ENCODE measurements at regions not wholly inside any gene's neighbourhood (a gene's known extent, or its start where the extent isn't known, plus 50 kb on each side); places are given as distances from the start of the nearest gene placed in this dataset.
"Not testable (repeated sequence)": the region's sequence is repeated elsewhere in the genome, so short reads cannot be mapped to it uniquely, and the experiment has no call there.

DNA sequence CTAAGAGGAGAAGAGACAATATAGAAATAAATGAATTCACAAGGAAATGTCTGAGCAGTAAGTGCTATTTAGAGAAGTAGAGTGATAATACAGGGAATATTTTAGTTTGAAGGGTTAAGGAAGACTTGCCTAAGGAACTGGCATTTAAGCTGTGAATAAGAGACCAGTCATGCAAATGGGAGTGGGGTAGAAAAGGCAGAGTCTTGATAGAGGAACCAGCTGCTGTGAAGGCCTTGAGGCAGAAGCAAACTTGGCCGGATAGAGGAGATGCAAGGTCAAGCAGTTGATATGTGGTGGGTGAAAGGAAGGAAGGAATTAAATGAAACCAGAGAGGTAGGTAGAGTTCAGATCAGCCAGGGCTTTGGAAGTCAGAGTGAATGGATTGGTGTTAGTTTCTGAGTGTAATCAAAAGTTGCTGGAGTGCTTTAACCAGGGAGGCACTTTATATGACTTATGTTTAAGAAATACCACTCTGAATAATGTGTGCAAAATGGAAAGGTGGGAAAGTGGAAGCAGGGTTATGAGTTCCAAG lies 198.4 kb upstream of the SESN3 start:
- DNase-seq, result no peak

DNA sequence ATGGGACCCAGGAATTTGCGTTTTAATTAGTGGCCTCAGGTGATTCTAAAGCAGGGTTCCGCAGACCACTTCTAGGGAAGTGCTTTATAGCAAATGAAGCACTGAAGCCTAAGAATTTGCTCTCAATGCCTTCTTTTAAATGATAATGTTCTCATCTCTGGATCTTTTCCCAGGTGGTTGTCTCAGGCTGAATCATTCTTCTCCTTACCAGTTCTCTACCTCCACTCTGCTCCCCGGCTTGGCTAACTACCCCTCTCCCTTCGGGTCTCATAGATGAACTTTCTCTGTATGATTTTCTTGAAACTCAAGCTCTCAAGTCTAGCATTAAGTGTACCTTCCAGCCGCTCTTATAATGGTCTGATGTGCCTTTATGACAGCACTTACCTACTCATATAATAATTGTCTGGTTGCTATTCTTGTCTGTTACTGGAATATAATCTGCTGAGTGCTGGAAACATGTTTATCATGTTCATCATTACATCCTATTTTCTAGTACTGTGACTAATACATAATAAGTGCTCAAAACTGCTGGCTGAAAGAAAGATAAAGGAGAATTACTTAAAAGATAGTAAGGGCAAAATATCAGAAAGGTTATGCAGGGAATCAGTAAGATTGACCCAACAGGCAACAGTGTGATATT lies 195.9 kb upstream of the SESN3 start:
- no peak for DNase-seq

- no peak for DNase-seq
Measured at GRCh38 chr11:95419915-95420314, 188.9 kb upstream of the SESN3 start.

DNA sequence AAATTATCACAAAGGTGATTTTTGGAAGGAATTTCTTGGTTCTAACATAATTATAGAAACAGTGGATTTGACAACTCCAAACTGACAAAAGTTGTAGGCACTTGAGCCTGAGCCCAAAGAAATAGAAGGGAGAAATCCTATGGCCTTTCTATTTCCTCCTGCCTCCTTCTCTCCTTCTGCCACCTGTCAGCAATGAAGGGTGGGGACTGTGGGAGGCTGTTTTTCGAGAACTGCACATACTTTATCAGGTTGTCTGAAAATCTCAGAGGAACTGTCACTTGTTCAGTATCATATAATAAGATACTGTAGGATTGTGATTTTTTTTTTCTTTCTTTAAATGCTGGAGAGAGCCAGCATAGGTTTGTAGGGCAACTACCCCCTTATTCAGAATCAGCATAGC lies 187.9 kb upstream of the SESN3 start:
- DNase-seq, result no peak

DNA sequence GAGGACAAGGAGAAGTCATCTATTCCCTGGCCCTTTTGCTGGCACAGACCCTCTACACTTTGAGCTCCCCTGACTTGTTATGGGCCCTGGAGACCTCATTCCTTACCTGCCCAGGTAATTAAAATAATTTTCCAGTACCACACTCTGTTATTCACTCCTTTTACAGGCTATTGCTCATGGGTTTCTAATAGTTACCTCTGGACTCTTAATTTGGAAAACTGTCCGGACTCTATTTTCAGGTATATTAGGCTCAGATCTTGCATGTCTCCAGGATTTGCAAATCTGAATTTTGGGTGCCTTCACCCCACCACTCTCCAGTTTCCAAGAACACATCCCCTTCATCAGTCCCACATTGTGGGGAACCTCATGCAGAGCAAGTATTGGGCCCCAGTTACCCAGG lies 186.8 kb upstream of the SESN3 start:
- DNase-seq, result no peak

- no peak for DNase-seq
Measured at GRCh38 chr11:95415837-95416304, 184.9 kb upstream of the SESN3 start.

DNA sequence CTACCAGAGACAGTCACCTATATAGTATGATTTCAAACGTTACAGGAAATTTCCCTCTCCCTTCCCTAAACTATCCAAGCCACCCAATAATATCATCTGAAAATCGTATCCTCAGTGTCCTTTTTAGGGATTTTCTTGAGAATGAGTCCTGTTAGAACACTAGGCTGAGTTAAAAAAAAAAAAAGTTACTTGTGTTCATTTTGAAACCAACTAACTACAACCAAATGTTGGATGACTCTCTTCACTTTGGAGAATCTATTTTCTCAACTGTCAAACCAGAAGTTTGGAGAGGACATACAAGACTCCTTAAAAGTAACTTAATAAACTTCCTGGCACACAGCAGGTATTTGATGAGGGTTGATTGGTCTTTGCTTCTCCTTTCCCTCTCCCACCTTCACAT lies 183.2 kb upstream of the SESN3 start:
- DNase-seq, result no peak

GRCh38 chr11:95413761-95414160 lies 182.8 kb upstream of the SESN3 start:
- DNase-seq, result no peak

- DNase-seq, result no peak
Measured at GRCh38 chr11:95413021-95413420, 182.0 kb upstream of the SESN3 start.

DNA sequence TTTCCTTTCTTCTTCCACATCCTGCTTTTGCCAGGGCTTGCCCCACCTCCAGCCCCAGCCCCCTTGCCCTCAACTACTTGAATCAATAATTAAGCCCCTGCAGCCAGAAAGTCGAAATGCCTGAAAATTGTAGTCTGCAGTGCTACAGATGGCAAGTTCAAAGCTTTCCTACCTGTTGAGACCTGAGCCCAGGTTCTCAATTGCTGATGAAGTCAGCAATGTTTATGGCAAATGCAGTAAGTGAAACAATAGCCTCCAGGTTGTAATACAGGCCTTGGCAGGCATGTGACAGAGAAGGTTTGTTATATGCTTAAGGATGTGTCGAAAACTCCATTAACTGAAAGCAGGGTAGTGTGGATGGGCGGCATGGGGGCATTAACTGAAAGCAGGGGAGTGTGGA lies 181.1 kb upstream of the SESN3 start:
- no peak for DNase-seq

DNA sequence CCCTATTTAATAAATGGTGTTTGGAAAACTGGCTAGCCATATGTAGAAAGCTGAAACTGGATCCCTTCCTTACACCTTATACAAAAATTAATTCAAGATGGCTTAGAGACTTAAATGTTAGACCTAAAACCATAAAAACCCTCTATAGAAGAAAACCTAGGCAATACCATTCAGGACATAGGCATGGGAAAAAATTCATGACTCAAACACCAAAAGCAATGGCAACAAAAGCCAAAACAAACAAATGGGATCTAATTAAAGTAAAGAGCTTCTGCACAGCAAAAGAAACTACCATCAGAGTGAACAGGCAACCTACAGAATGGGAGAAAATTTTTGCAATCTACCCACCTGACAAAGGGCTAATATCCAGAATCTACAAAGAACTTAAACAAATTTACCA lies 179.7 kb upstream of the SESN3 start:
- DNase-seq, result not testable (repeated sequence)

DNA sequence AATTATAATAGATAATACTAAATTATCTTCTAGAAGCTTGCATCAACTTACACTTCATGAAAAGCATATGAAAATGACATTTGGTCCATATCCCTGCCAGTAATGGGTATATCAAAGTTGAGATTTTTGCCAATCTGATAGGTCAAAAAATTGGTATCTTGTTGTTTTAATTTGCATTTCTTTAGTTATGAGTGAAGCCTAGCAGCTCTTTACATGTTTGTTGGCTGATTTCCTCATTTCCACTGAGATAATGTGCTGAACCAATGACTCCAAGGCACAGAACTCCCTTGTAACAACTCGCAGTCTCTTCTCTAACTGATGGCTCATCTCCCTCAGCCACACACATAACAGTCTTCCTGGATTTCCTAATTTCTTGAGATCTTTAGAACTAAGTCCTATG lies 175.3 kb upstream of the SESN3 start:
- DNase-seq, result no peak

GRCh38 chr11:95404370-95404769 lies 173.4 kb upstream of the SESN3 start:
- no peak for DNase-seq

DNA sequence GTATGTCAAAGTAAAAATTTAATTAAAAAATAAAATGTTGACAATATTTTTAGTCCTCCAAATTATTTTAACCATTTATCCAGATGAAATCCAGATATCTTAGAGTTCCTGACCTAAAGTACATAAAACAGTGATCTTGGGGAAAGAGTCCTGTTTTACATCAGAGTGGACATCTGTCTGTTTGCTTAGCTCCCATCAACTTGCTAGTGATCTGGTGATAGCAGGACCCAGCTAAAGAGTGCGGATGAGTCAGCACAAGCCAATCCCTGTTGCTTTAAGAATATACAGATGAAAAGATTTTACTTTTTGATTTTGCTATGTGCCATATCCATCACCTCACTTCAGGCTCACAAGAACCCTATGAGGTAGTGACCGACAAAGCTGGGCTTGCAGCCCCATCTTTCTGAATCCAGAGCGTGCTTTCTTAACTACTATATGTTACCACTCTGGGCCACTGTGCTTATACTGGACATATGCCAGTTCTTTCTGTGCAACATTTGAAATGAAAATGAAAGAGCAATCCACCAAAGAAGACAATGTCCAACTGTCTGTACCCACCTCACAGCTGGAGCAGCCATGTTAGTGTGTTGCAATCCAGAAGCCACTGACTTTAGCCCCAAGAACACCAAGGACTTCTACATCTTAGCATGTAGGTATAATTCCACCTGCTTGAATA lies 167.6 kb upstream of the SESN3 start:
- DNase-seq, result no peak

- no peak for DNase-seq
Measured at GRCh38 chr11:95392644-95393043, 161.6 kb upstream of the SESN3 start.

DNA sequence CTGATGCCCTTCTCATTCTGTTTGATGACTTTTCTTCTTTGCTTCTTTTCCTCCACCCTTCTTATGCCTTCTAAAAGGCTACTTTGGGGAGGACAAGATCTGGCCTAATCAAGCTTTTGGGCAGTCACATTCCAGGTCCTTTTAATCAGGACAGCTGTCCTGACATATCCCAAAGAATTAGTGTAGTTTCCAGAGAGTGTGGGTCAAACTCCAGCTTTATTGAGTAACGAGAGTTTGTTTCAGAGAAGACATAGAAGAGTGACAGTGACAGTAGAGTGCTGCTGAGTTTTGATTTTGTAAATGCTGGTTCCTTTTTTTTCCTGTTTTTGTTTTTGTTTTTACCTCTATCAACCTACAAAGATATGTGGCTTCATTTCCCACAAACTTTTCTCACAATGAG lies 158.4 kb upstream of the SESN3 start:
- no peak for DNase-seq

DNA sequence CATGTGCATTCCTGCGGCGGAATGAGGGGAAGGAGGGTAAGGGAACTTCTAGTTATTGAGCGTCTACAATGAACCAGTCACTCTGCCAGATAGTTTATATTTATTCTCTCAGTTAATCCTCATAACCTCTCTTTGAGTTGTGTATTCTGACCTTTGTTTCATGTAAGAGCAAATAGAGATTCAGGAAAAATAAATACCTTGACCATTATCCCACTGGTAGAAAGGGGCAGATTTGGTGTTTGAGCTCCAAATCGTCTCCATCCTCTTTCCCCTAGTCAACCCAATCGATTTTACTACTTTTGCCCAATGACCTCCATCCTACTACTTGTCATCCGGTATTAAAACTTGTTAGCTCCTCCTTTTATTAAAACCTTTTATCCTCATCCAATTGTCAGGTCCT lies 157.1 kb upstream of the SESN3 start:
- no peak for DNase-seq

GRCh38 chr11:95387325-95387724 lies 156.3 kb upstream of the SESN3 start:
- DNase-seq, result no peak

DNA sequence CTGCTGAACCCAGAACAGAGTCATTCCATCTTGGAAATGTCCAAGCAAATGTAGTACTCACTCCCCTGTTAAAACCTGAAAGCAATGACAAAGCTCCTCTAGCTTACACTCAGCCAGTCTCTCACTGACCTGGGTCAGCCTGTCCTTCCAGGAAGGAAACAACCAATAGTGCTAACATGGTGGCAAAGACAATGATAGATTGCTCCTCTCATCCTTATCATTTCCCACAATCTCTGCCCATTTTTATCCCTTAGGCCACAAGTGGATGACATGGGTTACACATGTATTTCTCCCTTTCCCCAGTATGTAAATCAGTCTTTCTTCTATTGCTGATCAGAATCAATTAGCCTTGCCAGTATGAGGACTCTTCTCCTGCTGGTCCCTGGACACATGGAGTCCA lies 154.6 kb upstream of the SESN3 start:
- no peak for DNase-seq

DNA sequence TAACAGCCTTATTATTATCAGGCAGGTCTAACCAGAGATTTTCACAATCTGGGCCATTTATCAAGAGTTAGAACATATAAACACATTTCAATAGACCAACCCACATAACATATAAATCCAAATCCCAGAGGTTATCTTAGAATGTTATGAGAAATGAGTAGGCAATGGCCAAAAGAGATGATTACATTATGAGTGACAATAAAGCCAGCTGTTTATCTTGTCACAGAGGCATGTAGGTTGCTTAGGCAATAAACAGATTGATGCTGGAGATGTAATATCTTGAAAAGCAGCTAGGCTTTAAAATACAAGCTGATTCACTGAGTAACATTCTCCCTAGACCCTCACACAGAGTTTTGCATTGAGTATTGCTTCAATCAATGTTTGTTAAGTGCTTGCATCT lies 148.5 kb upstream of the SESN3 start:
- DNase-seq, result no peak

GRCh38 chr11:95378789-95379188 lies 147.8 kb upstream of the SESN3 start:
- no peak for DNase-seq

DNA sequence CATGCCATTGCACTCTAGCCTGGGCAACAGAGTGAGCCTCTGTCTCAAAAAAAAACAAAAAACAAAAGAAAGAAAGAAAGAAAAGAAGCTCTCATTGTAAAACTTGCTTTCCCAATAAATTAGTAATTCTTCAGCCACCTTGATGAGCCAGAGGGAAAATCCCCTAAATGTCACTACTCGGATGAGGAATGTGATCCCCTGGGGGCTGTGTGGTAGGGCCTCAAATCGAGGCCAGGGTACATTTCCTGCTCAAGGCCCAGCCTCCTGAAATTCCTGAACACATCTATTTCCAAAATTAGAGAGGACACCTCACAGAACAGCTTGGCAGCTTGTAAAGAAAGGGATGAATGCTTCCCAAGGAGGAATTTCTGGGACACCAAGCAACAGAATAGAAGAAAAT lies 147.1 kb upstream of the SESN3 start:
- DNase-seq, result no peak

DNA sequence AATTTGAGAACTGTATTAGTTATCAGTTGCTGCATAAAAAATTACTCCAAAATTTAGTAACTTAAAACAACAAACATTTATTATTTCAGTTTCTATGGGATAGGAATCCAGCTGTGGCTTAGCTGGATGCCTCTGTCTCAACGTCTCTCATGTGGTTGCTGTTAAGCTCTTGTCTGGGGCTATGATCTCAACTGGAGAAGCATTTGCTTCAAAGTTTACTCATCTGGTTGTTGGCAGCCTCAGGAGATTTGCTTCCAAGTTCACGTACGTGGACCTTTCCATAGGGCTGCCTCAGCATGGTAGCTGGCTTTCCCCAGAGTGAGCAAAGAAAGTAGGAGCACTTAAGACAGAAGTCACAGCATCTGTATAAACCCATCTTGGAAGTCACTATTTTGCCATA lies 144.9 kb upstream of the SESN3 start:
- DNase-seq, result no peak

DNA sequence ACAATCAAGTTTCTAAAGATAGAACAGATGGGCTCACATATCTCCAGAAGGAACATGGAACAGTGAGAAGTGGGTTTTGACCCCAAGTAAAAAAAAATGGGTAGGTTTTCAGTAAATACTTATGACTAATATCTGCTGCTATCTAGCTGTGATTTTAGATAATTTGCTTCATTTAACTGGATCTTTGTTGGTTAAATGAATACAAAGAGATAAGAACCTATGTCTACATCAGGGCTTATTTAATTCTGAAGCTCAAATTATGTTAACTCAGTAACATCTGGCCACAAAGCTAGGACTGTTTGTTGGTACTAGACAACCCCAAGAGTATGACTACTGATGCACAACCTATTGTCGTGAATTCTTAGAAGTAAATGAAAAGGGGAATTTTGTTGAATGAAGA lies 144.4 kb upstream of the SESN3 start:
- DNase-seq, result no peak

DNA sequence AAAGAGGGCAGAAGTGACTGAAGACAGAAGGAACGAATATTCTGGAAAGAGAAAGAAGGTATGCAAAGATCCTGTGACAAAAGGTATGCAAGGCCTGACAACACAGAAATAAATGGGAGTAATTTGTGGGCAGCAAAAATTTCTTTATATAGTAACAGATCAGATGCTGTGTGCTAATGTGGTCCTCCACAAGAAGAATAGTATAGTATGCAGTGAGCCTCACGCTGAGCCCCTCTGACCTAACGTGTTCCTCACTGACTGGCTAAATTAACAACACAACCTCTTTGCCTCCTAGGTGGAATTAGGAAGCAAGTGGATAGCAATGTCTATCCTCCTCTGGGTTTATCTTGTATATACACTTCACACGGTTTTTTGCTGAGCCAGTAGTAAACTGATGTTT lies 143.1 kb upstream of the SESN3 start:
- DNase-seq, result no peak

Data from NCI-H510A (cell line).